Vagina (tissue), 2 donors: ENCODE measurements at regions not wholly inside any gene's neighbourhood (a gene's known extent, or its start where the extent isn't known, plus 50 kb on each side); places are given as distances from the start of the nearest gene placed in this dataset.

Source experiments
- DNase-seq, 2 donors: peaks; one replicate each; pipeline ENCODE4 v3.0.0-alpha.2; 2017; ENCODE audit errors: extremely low spot score in 2 of 2
- H3K27ac ChIP-seq: fragments of 200-600 bp; sonication (generic); one replicate; pipeline ENCODE4 v1.5.1; 2019
- H3K27me3 ChIP-seq: fragments of 200-600 bp; sonication (generic); one replicate; pipeline ENCODE4 v1.5.1; 2019
- H3K36me3 ChIP-seq, 2 donors: fragments of 200-600 bp; sonication (generic); one replicate each; pipeline ENCODE4 v1.5.1; 2017 to 2019
- H3K4me1 ChIP-seq: fragments of 200-600 bp; sonication (generic); one replicate; pipeline ENCODE4 v1.5.1; 2019
- H3K4me3 ChIP-seq, 2 donors: fragments of 200-600 bp; sonication (generic); 1 replicate in 1 of 2; 2 replicates in 1 of 2; pipeline ENCODE4 v1.5.1; 2016 to 2019
- H3K9me3 ChIP-seq: fragments of 200-600 bp; sonication (generic); one replicate; pipeline ENCODE4 v1.5.1; 2019
- CTCF ChIP-seq, 3 experiments: fragments of 450-650 bp in 2 of 3; fragments of 200-600 bp in 1 of 3; sonication (generic) in 1 of 3; IDR thresholded peaks; one replicate each; pipeline ENCODE4 v1.5.1; 2017 to 2019; ENCODE audit warnings: antibody characterized with exemption in 3 of 3, mild to moderate bottlenecking in 2 of 3, moderate library complexity in 2 of 3
- POLR2A ChIP-seq, 2 donors: fragments of 450-650 bp; IDR thresholded peaks; one replicate each; pipeline ENCODE4 v1.6.1; 2017; ENCODE audit warnings: antibody characterized with exemption in 2 of 2, mild to moderate bottlenecking in 2 of 2, moderate library complexity in 2 of 2
- POLR2AphosphoS5 ChIP-seq, 2 donors: sonication (generic); formaldehyde crosslinking; IDR thresholded peaks; one replicate each; pipeline ENCODE4 v1.9.0; 2017; ENCODE audit warnings: antibody characterized with exemption in 2 of 2, mild to moderate bottlenecking in 2 of 2, low read depth in 1 of 2; ENCODE audit not compliant: insufficient read depth in 1 of 2
- intact Hi-C: fragments of 100-400 bp; cut with DNase I; formaldehyde crosslinking; loops from one replicate; pipeline ENCODE4 v1.15.1; 2023

GRCh38 chr22:48895336-48895735 lies 932.3 kb downstream of the BRD1 start:
- Histone ChIP-seq H3K36me3 (no peaks in the 10 kb centered on the region), H3K4me1 (no peaks in the 10 kb centered on the region), H3K4me3 (no peak overlapping the region), H3K27me3 (no peaks in the 10 kb centered on the region), H3K9me3 (no peaks in the 10 kb centered on the region), H3K27ac (no peak overlapping the region)
- intact Hi-C loops = no loop called here
- TF ChIP-seq POLR2AphosphoS5 (IDR thresholded peaks at IDR 0.05; ENCODE audit: insufficient read depth in 1 of 2, low read depth in 1 of 2) = no peak
- no peak for TF ChIP-seq CTCF (IDR thresholded peaks at IDR 0.05)
- DNase-seq = peak; percentile 42 to 95

GRCh38 chr22:48894804-48895250 lies 932.8 kb downstream of the BRD1 start:
- intact Hi-C loops = no loop called here
- DNase-seq = peak; percentile 44 to 79
- Histone ChIP-seq H3K27me3 (no peaks in the 10 kb centered on the region), H3K4me3 (no peak overlapping the region), H3K9me3 (no peaks in the 10 kb centered on the region), H3K36me3 (no peaks in the 10 kb centered on the region), H3K4me1 (no peaks in the 10 kb centered on the region), H3K27ac (no peak overlapping the region)
- TF ChIP-seq CTCF (IDR thresholded peaks at IDR 0.05) (no peak), POLR2AphosphoS5 (IDR thresholded peaks at IDR 0.05; ENCODE audit: insufficient read depth in 1 of 2, low read depth in 1 of 2) (no peak), POLR2A (IDR thresholded peaks at IDR 0.05) (no peak)

GRCh38 chr22:48894064-48894671 lies 933.5 kb downstream of the BRD1 start:
- H3K36me3 ChIP-seq = no peaks in the 10 kb centered on the region

GRCh38 chr22:48893288-48894063 lies 934.2 kb downstream of the BRD1 start:
- DNase-seq = peak in 1 of 2 donors; percentile 69
- no peaks in the 10 kb centered on the region for H3K27me3 ChIP-seq
- no peak for TF ChIP-seq POLR2AphosphoS5 (IDR thresholded peaks at IDR 0.05; ENCODE audit: insufficient read depth in 1 of 2, low read depth in 1 of 2)
- no peak for TF ChIP-seq POLR2A (IDR thresholded peaks at IDR 0.05)
- TF ChIP-seq CTCF (IDR thresholded peaks at IDR 0.05) = no peak
- intact Hi-C loops = no loop called here
- H3K4me1 ChIP-seq = no peaks in the 10 kb centered on the region
- no peaks in the 10 kb centered on the region for H3K36me3 ChIP-seq
- no peak overlapping the region for H3K4me3 ChIP-seq
- no peak overlapping the region for H3K27ac ChIP-seq
- H3K9me3 ChIP-seq = no peaks in the 10 kb centered on the region

More at GRCh38 chr22:48894064-48894671, 933.5 kb downstream of the BRD1 start:
- Histone ChIP-seq H3K9me3 (no peaks in the 10 kb centered on the region), H3K27me3 (no peaks in the 10 kb centered on the region), H3K27ac (no peak overlapping the region), H3K4me1 (no peaks in the 10 kb centered on the region), H3K4me3 (no peak overlapping the region)
- intact Hi-C loops = no loop called here
- DNase-seq = peak; percentile 65 to 88
- TF ChIP-seq POLR2AphosphoS5 (IDR thresholded peaks at IDR 0.05; ENCODE audit: insufficient read depth in 1 of 2, low read depth in 1 of 2) = no peak
- TF ChIP-seq POLR2A (IDR thresholded peaks at IDR 0.05) = no peak
- TF ChIP-seq CTCF (IDR thresholded peaks at IDR 0.05) = no peak
